Suprapubic skin (tissue), 4 donors: ENCODE measurements at regions not wholly inside any gene's neighbourhood (a gene's known extent, or its start where the extent isn't known, plus 50 kb on each side); places are given as distances from the start of the nearest gene placed in this dataset.

Source experiments
- DNase-seq, 2 donors: peaks; one replicate each; pipeline ENCODE4 v3.0.0-alpha.2; 2019; ENCODE audit warnings: low spot score in 2 of 2
- H3K27ac ChIP-seq: fragments of 200-600 bp; sonication (generic); one replicate; pipeline ENCODE4 v1.5.1; 2019
- H3K27me3 ChIP-seq: fragments of 200-600 bp; sonication (generic); one replicate; pipeline ENCODE4 v1.5.1; 2019
- H3K36me3 ChIP-seq: fragments of 200-600 bp; sonication (generic); one replicate; pipeline ENCODE4 v1.5.1; 2019
- H3K4me1 ChIP-seq: fragments of 200-600 bp; sonication (generic); one replicate; pipeline ENCODE4 v1.5.1; 2019
- H3K4me3 ChIP-seq: fragments of 200-600 bp; sonication (generic); one replicate; pipeline ENCODE4 v1.5.1; 2019; ENCODE audit warnings: mild to moderate bottlenecking
- H3K9me3 ChIP-seq: fragments of 200-600 bp; sonication (generic); one replicate; pipeline ENCODE4 v1.5.1; 2019
- CTCF ChIP-seq, 2 donors: fragments of 200-600 bp in 1 of 2; fragments of 450-650 bp in 1 of 2; sonication (generic) in 1 of 2; IDR thresholded peaks; one replicate each; pipeline ENCODE4 v1.5.1; 2016 to 2019; ENCODE audit warnings: antibody characterized with exemption in 2 of 2, mild to moderate bottlenecking in 1 of 2, moderate library complexity in 1 of 2
- EP300 ChIP-seq: sonication (generic); formaldehyde crosslinking; IDR thresholded peaks from one replicate; pipeline ENCODE4 v1.6.1; 2017; ENCODE audit warnings: antibody characterized with exemption
- POLR2A ChIP-seq, 2 donors: fragments of 450-650 bp; IDR thresholded peaks; one replicate each; pipeline ENCODE4 v1.6.1; 2017; ENCODE audit warnings: antibody characterized with exemption in 2 of 2, mild to moderate bottlenecking in 2 of 2, moderate library complexity in 2 of 2
- POLR2AphosphoS5 ChIP-seq, 3 donors: sonication (generic); formaldehyde crosslinking; IDR thresholded peaks; one replicate each; pipeline ENCODE4 v1.6.1; 2017; ENCODE audit warnings: antibody characterized with exemption in 3 of 3
- WGBS: methylation state at CpG from one replicate; pipeline ENCODE4 v1.1.5; 2018; 5-methylcytosine and 5-hydroxymethylcytosine counted together

- no peaks in the 10 kb centered on the region for H3K4me1 ChIP-seq
- no peak overlapping the region for H3K4me3 ChIP-seq
- 74% methylated on average over 9 of the region's 9 CpGs for WGBS
- no peaks in the 10 kb centered on the region for H3K9me3 ChIP-seq
- H3K36me3 ChIP-seq: no peaks in the 10 kb centered on the region
- H3K27me3 ChIP-seq: peaks cover 21% of the 10 kb centered on the region
- no peak overlapping the region for H3K27ac ChIP-seq
- TF ChIP-seq EP300 (no peak), CTCF (IDR thresholded peaks at IDR 0.05) (no peak), POLR2A (IDR thresholded peaks at IDR 0.05) (no peak), POLR2AphosphoS5 (IDR thresholded peaks at IDR 0.05) (no peak)
- DNase-seq: no peak
These were observed 283.6 kb upstream of the SALL1 start for GRCh38 chr16:51434567-51435198.

- no peaks in the 10 kb centered on the region for H3K36me3 ChIP-seq
- H3K9me3 ChIP-seq: no peaks in the 10 kb centered on the region
- no peaks in the 10 kb centered on the region for H3K4me1 ChIP-seq
- TF ChIP-seq POLR2AphosphoS5 (IDR thresholded peaks at IDR 0.05) (no peak), POLR2A (IDR thresholded peaks at IDR 0.05) (no peak), EP300 (no peak), CTCF (IDR thresholded peaks at IDR 0.05) (no peak)
- WGBS: 72% methylated on average over 3 of the region's 3 CpGs
- no peak for DNase-seq
- H3K4me3 ChIP-seq: no peak overlapping the region
- no peak overlapping the region for H3K27ac ChIP-seq
- peaks cover 12% of the 10 kb centered on the region for H3K27me3 ChIP-seq
These were observed 282.5 kb upstream of the SALL1 start for GRCh38 chr16:51433599-51433998.

GRCh38 chr16:51431517-51432241 lies 280.6 kb upstream of the SALL1 start:
- no peak for DNase-seq
- Histone ChIP-seq H3K36me3 (no peaks in the 10 kb centered on the region), H3K4me1 (no peaks in the 10 kb centered on the region), H3K9me3 (no peaks in the 10 kb centered on the region), H3K4me3 (no peak overlapping the region), H3K27me3 (peaks cover 9% of the 10 kb centered on the region), H3K27ac (no peak overlapping the region)
- TF ChIP-seq EP300 (no peak), CTCF (IDR thresholded peaks at IDR 0.05) (no peak), POLR2AphosphoS5 (IDR thresholded peaks at IDR 0.05) (no peak), POLR2A (IDR thresholded peaks at IDR 0.05) (no peak)
- 36% methylated on average over 9 of the region's 9 CpGs for WGBS

GRCh38 chr16:51430716-51431369 lies 279.8 kb upstream of the SALL1 start:
- no peak for DNase-seq
- no peaks in the 10 kb centered on the region for H3K36me3 ChIP-seq
- no peaks in the 10 kb centered on the region for H3K4me1 ChIP-seq
- H3K27ac ChIP-seq: no peak overlapping the region
- no peak for TF ChIP-seq POLR2A (IDR thresholded peaks at IDR 0.05)
- no peak for TF ChIP-seq EP300
- no peak for TF ChIP-seq CTCF (IDR thresholded peaks at IDR 0.05)
- no peak for TF ChIP-seq POLR2AphosphoS5 (IDR thresholded peaks at IDR 0.05)
- no peaks in the 10 kb centered on the region for H3K9me3 ChIP-seq
- peaks cover 9% of the 10 kb centered on the region for H3K27me3 ChIP-seq
- H3K4me3 ChIP-seq: no peak overlapping the region
- 51% methylated on average over 3 of the region's 3 CpGs for WGBS

GRCh38 chr16:51429041-51429440 lies 278.0 kb upstream of the SALL1 start:
- Histone ChIP-seq H3K36me3 (no peaks in the 10 kb centered on the region), H3K27ac (no peak overlapping the region), H3K4me3 (no peak overlapping the region), H3K27me3 (peaks cover 3% of the 10 kb centered on the region), H3K4me1 (no peaks in the 10 kb centered on the region), H3K9me3 (no peaks in the 10 kb centered on the region)
- 76% methylated on average over 2 of the region's 2 CpGs for WGBS
- DNase-seq: no peak
- TF ChIP-seq EP300: no peak
- TF ChIP-seq POLR2AphosphoS5 (IDR thresholded peaks at IDR 0.05): no peak
- TF ChIP-seq POLR2A (IDR thresholded peaks at IDR 0.05): no peak
- TF ChIP-seq CTCF (IDR thresholded peaks at IDR 0.05): no peak
